Ammon's horn (tissue), 1 donor: ENCODE measurements at regions not wholly inside any gene's neighbourhood (a gene's known extent, or its start where the extent isn't known, plus 50 kb on each side); places are given as distances from the start of the nearest gene placed in this dataset.

ENCODE experiments used
- DNase-seq: peaks from one replicate; pipeline ENCODE4 v3.0.0-alpha.2; 2016; ENCODE audit warnings: low spot score

- DNase-seq: no peak
Measured at GRCh38 chr5:3736466-3736865, 140.8 kb downstream of the IRX1 start.

- no peak for DNase-seq
Measured at GRCh38 chr5:3736926-3737325, 141.3 kb downstream of the IRX1 start.

- DNase-seq: no peak
Measured at GRCh38 chr5:3738919-3739318, 143.3 kb downstream of the IRX1 start.

GRCh38 chr5:3740546-3741373 is 145.1 kb downstream of the IRX1 start:
- no peak for DNase-seq

GRCh38 chr5:3741374-3741770 is 145.7 kb downstream of the IRX1 start:
- no peak for DNase-seq

- no peak for DNase-seq
Measured at GRCh38 chr5:3742750-3743149, 147.1 kb downstream of the IRX1 start.

- no peak for DNase-seq
Measured at GRCh38 chr5:3751846-3752245, 156.2 kb downstream of the IRX1 start.

- DNase-seq: peak; percentile 8
Measured at GRCh38 chr5:3778000-3778550, 182.4 kb downstream of the IRX1 start.

GRCh38 chr5:3778945-3779344 is 183.3 kb downstream of the IRX1 start:
- no peak for DNase-seq

GRCh38 chr5:3780278-3780677 is 184.6 kb downstream of the IRX1 start:
- DNase-seq: no peak

GRCh38 chr5:3780907-3781306 is 185.3 kb downstream of the IRX1 start:
- no peak for DNase-seq

GRCh38 chr5:3784854-3785253 is 189.2 kb downstream of the IRX1 start:
- no peak for DNase-seq

GRCh38 chr5:3786165-3786564 is 190.5 kb downstream of the IRX1 start:
- no peak for DNase-seq

- no peak for DNase-seq
Measured at GRCh38 chr5:3786891-3787430, 191.3 kb downstream of the IRX1 start.

- no peak for DNase-seq
Measured at GRCh38 chr5:3787604-3788003, 192.0 kb downstream of the IRX1 start.

- DNase-seq: no peak
Measured at GRCh38 chr5:3789519-3790193, 194.0 kb downstream of the IRX1 start.

GRCh38 chr5:3793162-3793561 is 197.5 kb downstream of the IRX1 start:
- DNase-seq: no peak

- no peak for DNase-seq
Measured at GRCh38 chr5:3794611-3795010, 199.0 kb downstream of the IRX1 start.

GRCh38 chr5:3796736-3797135 is 201.1 kb downstream of the IRX1 start:
- no peak for DNase-seq

GRCh38 chr5:3801967-3802366 is 206.3 kb downstream of the IRX1 start:
- no peak for DNase-seq

- no peak for DNase-seq
Measured at GRCh38 chr5:3809455-3809854, 213.8 kb downstream of the IRX1 start.

- no peak for DNase-seq
Measured at GRCh38 chr5:3811116-3811515, 215.5 kb downstream of the IRX1 start.

GRCh38 chr5:3818624-3819023 is 223.0 kb downstream of the IRX1 start:
- no peak for DNase-seq
